GM12878 (cell line): ENCODE measurements at regions not wholly inside any gene's neighbourhood (a gene's known extent, or its start where the extent isn't known, plus 50 kb on each side); places are given as distances from the start of the nearest gene placed in this dataset.
"Not testable (repeated sequence)": the region's sequence is repeated elsewhere in the genome, so short reads cannot be mapped to it uniquely, and the experiment has no call there.

Experiments used
- ATAC-seq: fragments of 200-7000 bp; cut with Tn5 transposase; 3 replicates; pipeline ENCODE4 v1.9.1; 2020; ENCODE audit warnings: mild to moderate bottlenecking, moderate library complexity
- BruUV-seq: library from RNA; stranded (reverse); fragments of 400-500 nt; replicated peaks from 2 replicates; lab custom pipeline; 2021; lab: Mats Ljungman, UMichigan
- CTCF ChIA-PET: fragments of 300-600 bp; sonication (Branson Sonifier 250); formaldehyde crosslinking; extraction: SDS; loops from one replicate; lab custom pipeline; 2021; ENCODE audit warnings: inconsistent platforms; lab: Yijun Ruan, JAX
- POLR2A ChIA-PET: fragments of 350-600 bp; formaldehyde crosslinking; extraction: SDS; loops from one replicate; lab custom pipeline; 2021; ENCODE audit warnings: inconsistent platforms; lab: Charles Lee
- RAD21 ChIA-PET: fragments of 300-600 bp; sonication (Branson Sonifier 250); formaldehyde crosslinking; loops from one replicate; lab custom pipeline; 2023; ENCODE audit warnings: antibody characterized with exemption; ENCODE audit not compliant: unreplicated experiment; lab: Charles Lee
- SMC1A ChIA-PET: fragments of 300-600 bp; sonication (Branson Sonifier 250); formaldehyde crosslinking; loops from one replicate; lab custom pipeline; 2023; ENCODE audit not compliant: unreplicated experiment, uncharacterized antibody; lab: Charles Lee
- DNase-seq: peaks from one replicate; pipeline ENCODE4 v3.0.0-alpha.2; 2011; ENCODE audit warnings: low read depth, low spot score
- FAIRE-seq: peaks from 3 replicates; lab custom pipeline; 2011; peaks lifted over from hg19 to GRCh38; lab: Jason Lieb, UNC
- H2AFZ ChIP-seq: 2 replicates; pipeline ENCODE4 v1.6.0; 2011; ENCODE audit warnings: low read depth, low read length, control low read depth; ENCODE audit not compliant: control insufficient read depth
- H3K27ac ChIP-seq: 2 replicates; pipeline ENCODE4 v1.5.1; 2011; ENCODE audit warnings: control low read depth; ENCODE audit not compliant: control insufficient read depth, insufficient read depth
- H3K27me3 ChIP-seq, 2 experiments: replicated peaks in 1 of 2; 2 replicates each; pipeline versions ENCODE4 v1.6.0 to v1.6.1; 2011; ENCODE audit warnings: low read length in 1 of 2; ENCODE audit not compliant: control insufficient read depth in 2 of 2, insufficient read depth in 2 of 2
- H3K36me3 ChIP-seq, 2 experiments: 2 replicates each; pipeline ENCODE4 v1.5.1; 2011; ENCODE audit warnings: low read length in 1 of 2; ENCODE audit not compliant: control insufficient read depth in 2 of 2, insufficient read depth in 2 of 2
- H3K4me1 ChIP-seq: 2 replicates; pipeline ENCODE4 v1.6.1; 2011; ENCODE audit warnings: mild to moderate bottlenecking, low read length, moderate library complexity, mixed read lengths; ENCODE audit not compliant: control insufficient read depth, insufficient read depth
- H3K4me2 ChIP-seq: 2 replicates; pipeline ENCODE4 v1.6.0; 2011; ENCODE audit warnings: control low read depth; ENCODE audit not compliant: control insufficient read depth, insufficient read depth
- H3K4me3 ChIP-seq: fragments of 200-600 bp; sonication (generic); 2 replicates; pipeline ENCODE4 v1.5.1; 2016
- H3K79me2 ChIP-seq: 2 replicates; pipeline ENCODE4 v1.6.0; 2011; ENCODE audit warnings: low read length; ENCODE audit not compliant: control insufficient read depth, insufficient read depth
- H3K9ac ChIP-seq: 2 replicates; pipeline ENCODE4 v1.8.0; 2011; ENCODE audit warnings: low read length, control low read depth, mixed read lengths; ENCODE audit not compliant: control insufficient read depth, insufficient read depth
- H3K9me3 ChIP-seq: replicated peaks from 3 replicates; pipeline ENCODE4 v1.5.1; 2011; ENCODE audit warnings: mild to moderate bottlenecking, low read length; ENCODE audit not compliant: control insufficient read depth, insufficient read depth
- H4K20me1 ChIP-seq: 2 replicates; pipeline ENCODE4 v1.6.0; 2011; ENCODE audit not compliant: control insufficient read depth, insufficient read depth
- BHLHE40 ChIP-seq, 2 experiments: fragments of 450-650 bp in 1 of 2; IDR thresholded peaks; 2 replicates each; pipeline ENCODE4 v1.6.1; 2011 to 2017; ENCODE audit warnings: low read depth in 2 of 2, borderline replicate concordance in 1 of 2, improper control_type of control experiment in 1 of 2, low read length in 1 of 2, mild to moderate bottlenecking in 1 of 2
- DPF2 ChIP-seq: fragments of 450-650 bp; IDR thresholded peaks from 2 replicates; pipeline ENCODE4 v1.6.1; 2017; ENCODE audit warnings: mild to moderate bottlenecking
- EZH2 ChIP-seq: IDR thresholded peaks from 2 replicates; pipeline ENCODE4 v1.6.1; 2012; ENCODE audit warnings: low read depth, mild to moderate bottlenecking, control low read depth, inconsistent platforms, low read length, borderline replicate concordance; ENCODE audit not compliant: control insufficient read depth
- HDGF ChIP-seq: fragments of 450-650 bp; IDR thresholded peaks from 2 replicates; pipeline ENCODE4 v1.6.1; 2016; ENCODE audit warnings: antibody characterized with exemption
- KAT2A ChIP-seq: conservative IDR thresholded peaks from 2 replicates; pipeline ENCODE4 v1.6.1; 2011; ENCODE audit warnings: low read depth, low read length; ENCODE audit not compliant: control insufficient read depth
- SMARCA5 ChIP-seq: fragments of 450-650 bp; IDR thresholded peaks from 2 replicates; pipeline ENCODE4 v1.6.1; 2017; ENCODE audit warnings: mild to moderate bottlenecking
- TBL1XR1 ChIP-seq: IDR thresholded peaks from 2 replicates; pipeline ENCODE4 v1.6.1; 2012; ENCODE audit warnings: low read depth, low read length, improper control_type of control experiment
- USF2 ChIP-seq: IDR thresholded peaks from 2 replicates; pipeline ENCODE4 v1.6.1; 2011; ENCODE audit warnings: low read depth, low read length, improper control_type of control experiment, borderline replicate concordance
- WGBS: methylation state at CpG from one replicate; pipeline ENCODE4 v1.1.6; 2016; ENCODE audit warnings: low lambda C conversion rate; ENCODE audit not compliant: insufficient replicate concordance, insufficient coverage; ENCODE audit errors: missing lambda C conversion rate; 5-methylcytosine and 5-hydroxymethylcytosine counted together
- in situ Hi-C: fragments of 300-500 bp; cut with MboI; formaldehyde crosslinking; loops from 9 replicates; pipeline ENCODE4 v1.14.3; 2018; ENCODE audit warnings: mixed read lengths
- intact Hi-C: fragments of 100-400 bp; cut with micrococcal nuclease; formaldehyde crosslinking; loops from one replicate; pipeline ENCODE4 v1.14.2; 2022; ENCODE audit not compliant: unreplicated experiment

- H3K4me2 ChIP-seq, result no peak overlapping the region
- DNase-seq (no peak), ATAC-seq (no peak), FAIRE-seq (no peak)
- H3K27me3 ChIP-seq, result no peaks in the 10 kb centered on the region
- H3K9ac ChIP-seq, result no peak overlapping the region
- ChIA-PET SMC1A (interaction anchor here (1.6 kb wide), 1 partner anchor 15 kb away, joined by 3 read pairs; no protein-coding TSS in a partner anchor), POLR2A (no interaction called here), CTCF (no interaction called here), RAD21 (no interaction called here)
- H3K27ac ChIP-seq, result no peak overlapping the region
- no peaks in the 10 kb centered on the region for H3K36me3 ChIP-seq
- H3K9me3 ChIP-seq, result no peaks in the 10 kb centered on the region; the same call in 2 of the 3 replicates
- no peaks in the 10 kb centered on the region for H3K79me2 ChIP-seq
- 0% methylated on average over 1 of the region's 1 CpG for WGBS
- no peak overlapping the region for H3K4me3 ChIP-seq
- H4K20me1 ChIP-seq, result no peaks in the 10 kb centered on the region
- in situ Hi-C loops, result no loop called here
- intact Hi-C loops, result no loop called here
- no peak for TF ChIP-seq KAT2A
- TF ChIP-seq SMARCA5, result no peak
- TF ChIP-seq EZH2, result no peak
- no peak for TF ChIP-seq DPF2
- TF ChIP-seq TBL1XR1, result no peak
- TF ChIP-seq USF2, result no peak
- TF ChIP-seq BHLHE40 (IDR thresholded peaks at IDR 0.05; ENCODE audit: borderline replicate concordance in 1 of 2, low read depth in 2 of 2, low read length in 1 of 2), result no peak
- no peak for TF ChIP-seq HDGF
- H2AFZ ChIP-seq, result no peak overlapping the region
- no peaks in the 10 kb centered on the region for H3K4me1 ChIP-seq
- no TSS peak for BruUV-seq
Observed at GRCh38 chr4:173626277-173626676, 96.2 kb upstream of the HAND2 start.

- H3K9ac ChIP-seq, RAD21 ChIA-PET, H3K4me1 ChIP-seq, H3K4me2 ChIP-seq, BruUV-seq, DNase-seq, H3K9me3 ChIP-seq, H3K27ac ChIP-seq, intact Hi-C loops, POLR2A ChIA-PET, ATAC-seq, H3K36me3 ChIP-seq, SMC1A ChIA-PET, H3K27me3 ChIP-seq, H3K79me2 ChIP-seq, in situ Hi-C loops, FAIRE-seq, H2AFZ ChIP-seq, H4K20me1 ChIP-seq, H3K4me3 ChIP-seq: not testable (repeated sequence)
- WGBS, result 26% methylated on average over 5 of the region's 5 CpGs
- CTCF ChIA-PET, result interaction anchor here (0.6 kb wide), 1 partner anchor 387 kb away, joined by 3 read pairs; no protein-coding TSS in a partner anchor
Observed at GRCh38 chr4:173618648-173619047, 88.6 kb upstream of the HAND2 start.
